K562 (cell line): ENCODE measurements at regions not wholly inside any gene's neighbourhood (a gene's known extent, or its start where the extent isn't known, plus 50 kb on each side); places are given as distances from the start of the nearest gene placed in this dataset.

ENCODE experiments used
- CCNT2 ChIP-seq: IDR thresholded peaks from 2 replicates; pipeline ENCODE4 v1.6.1; 2011; ENCODE audit warnings: borderline replicate concordance, low read depth, mild to moderate bottlenecking, moderate library complexity, mixed read lengths, low read length; ENCODE audit not compliant: insufficient read length; ENCODE audit errors: extremely low read depth
- CHCHD3 ChIP-seq: fragments of 250-450 bp; sonication (Bioruptor Pico); IDR thresholded peaks from 2 replicates; pipeline ENCODE4 v2.1.2; 2022; ENCODE audit warnings: mild to moderate bottlenecking
- ELF1 ChIP-seq: fragments of 200-800 bp; sonication (Bioruptor generic); IDR thresholded peaks from 2 replicates; pipeline ENCODE4 v1.6.1; 2016; ENCODE audit warnings: missing genetic modification characterization, missing compliant biosample characterization
- GTF2E2 ChIP-seq: fragments of 200-800 bp; sonication (Bioruptor generic); IDR thresholded peaks from 2 replicates; pipeline ENCODE4 v1.6.1; 2016; ENCODE audit warnings: missing genetic modification characterization, missing compliant biosample characterization
- KAT7 ChIP-seq: sonication (generic); formaldehyde crosslinking; IDR thresholded peaks from 2 replicates; pipeline ENCODE4 v1.8.0; 2022; ENCODE audit warnings: missing genetic modification reagents, mild to moderate bottlenecking, borderline replicate concordance
- SIRT6 ChIP-seq: IDR thresholded peaks from one replicate; pipeline ENCODE4 v1.6.1; 2012; ENCODE audit warnings: low read depth, mild to moderate bottlenecking, control low read depth, inconsistent platforms, low read length, moderate library complexity
- SMAD4 ChIP-seq: fragments of 250-450 bp; sonication (Bioruptor Pico); conservative IDR thresholded peaks from 2 replicates; pipeline ENCODE4 v1.8.0; 2021; ENCODE audit warnings: inconsistent platforms, mild to moderate bottlenecking, moderate library complexity
- STAG1 ChIP-seq: sonication (generic); formaldehyde crosslinking; IDR thresholded peaks from 2 replicates; pipeline ENCODE4 v1.5.0; 2020; ENCODE audit warnings: missing genetic modification reagents, borderline replicate concordance
- TAF1 ChIP-seq: IDR thresholded peaks from 2 replicates; pipeline ENCODE4 v1.6.1; 2011; ENCODE audit warnings: mild to moderate bottlenecking, low read length, moderate library complexity; ENCODE audit not compliant: insufficient read depth, control insufficient read depth, severe bottlenecking; ENCODE audit errors: extremely low read depth
- ZNF589 ChIP-seq: fragments of 200-800 bp; sonication (Bioruptor generic); IDR thresholded peaks from 2 replicates; pipeline ENCODE4 v1.6.1; 2016; ENCODE audit warnings: low read depth, missing genetic modification characterization, missing compliant biosample characterization
- TF ChIP-seq, protein P1 (sequence below): sonication (generic); formaldehyde crosslinking; IDR thresholded peaks from 2 replicates; pipeline ENCODE4 v1.8.0; 2022; ENCODE audit warnings: mild to moderate bottlenecking, missing genetic modification reagents
- TF ChIP-seq, protein P2 (sequence below), 3 experiments: IDR thresholded peaks in 2 of 3; conservative IDR thresholded peaks in 1 of 3; 2 replicates each; pipeline ENCODE4 v1.5.1; 2011 to 2012; ENCODE audit warnings: low read length in 3 of 3, mild to moderate bottlenecking in 3 of 3, control low read depth in 2 of 3, improper control_type of control experiment in 1 of 3, inconsistent platforms in 1 of 3, low read depth in 1 of 3, mixed read lengths in 1 of 3, moderate library complexity in 1 of 3; ENCODE audit not compliant: insufficient read depth in 2 of 3
- TF ChIP-seq, protein P3 (sequence below), 2 experiments: fragments of 450-650 bp; formaldehyde crosslinking in 1 of 2; IDR thresholded peaks; 2 replicates each; pipeline versions ENCODE4 v1.4.0 to v1.6.1; 2014 to 2020; ENCODE audit warnings: mild to moderate bottlenecking in 2 of 2, borderline replicate concordance in 1 of 2, low read depth in 1 of 2
- TF ChIP-seq, protein P4 (sequence below): sonication (generic); formaldehyde crosslinking; IDR thresholded peaks from 2 replicates; pipeline ENCODE4 v1.5.0; 2020; ENCODE audit warnings: missing genetic modification reagents

DNA sequence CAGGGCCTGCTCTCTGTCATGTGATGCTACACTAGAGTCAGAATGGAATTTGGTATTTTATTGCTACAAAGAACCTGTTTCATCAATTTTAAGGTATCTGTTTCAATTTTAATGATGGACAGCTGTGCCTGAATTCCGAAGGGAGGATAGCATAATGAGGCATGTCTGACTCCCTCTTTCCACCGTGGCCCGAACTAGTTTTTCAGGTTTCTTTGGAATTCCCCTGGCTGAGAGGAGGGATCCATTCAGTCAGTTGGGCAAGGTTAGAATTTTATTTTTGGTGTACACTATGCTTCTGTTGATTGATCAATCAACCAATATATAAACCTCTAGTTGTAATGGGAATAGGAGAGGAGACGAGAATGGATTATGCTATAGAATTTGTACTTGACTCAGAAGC is 761.8 kb downstream of the FAM133A start:
- TF ChIP-seq CCNT2, result no peak
- TF ChIP-seq, protein P1, sequence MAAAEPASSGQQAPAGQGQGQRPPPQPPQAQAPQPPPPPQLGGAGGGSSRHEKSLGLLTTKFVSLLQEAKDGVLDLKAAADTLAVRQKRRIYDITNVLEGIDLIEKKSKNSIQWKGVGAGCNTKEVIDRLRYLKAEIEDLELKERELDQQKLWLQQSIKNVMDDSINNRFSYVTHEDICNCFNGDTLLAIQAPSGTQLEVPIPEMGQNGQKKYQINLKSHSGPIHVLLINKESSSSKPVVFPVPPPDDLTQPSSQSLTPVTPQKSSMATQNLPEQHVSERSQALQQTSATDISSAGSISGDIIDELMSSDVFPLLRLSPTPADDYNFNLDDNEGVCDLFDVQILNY (CRISPR knock-in tag), result no peak
- TF ChIP-seq CHCHD3 (CRISPR knock-in tag), result no peak
- no peak for TF ChIP-seq SMAD4
- TF ChIP-seq ZNF589, result no peak
- no peak for TF ChIP-seq SIRT6
- TF ChIP-seq KAT7 (CRISPR knock-in tag), result no peak
- no peak for TF ChIP-seq ELF1 (tag)
- TF ChIP-seq, protein P2, sequence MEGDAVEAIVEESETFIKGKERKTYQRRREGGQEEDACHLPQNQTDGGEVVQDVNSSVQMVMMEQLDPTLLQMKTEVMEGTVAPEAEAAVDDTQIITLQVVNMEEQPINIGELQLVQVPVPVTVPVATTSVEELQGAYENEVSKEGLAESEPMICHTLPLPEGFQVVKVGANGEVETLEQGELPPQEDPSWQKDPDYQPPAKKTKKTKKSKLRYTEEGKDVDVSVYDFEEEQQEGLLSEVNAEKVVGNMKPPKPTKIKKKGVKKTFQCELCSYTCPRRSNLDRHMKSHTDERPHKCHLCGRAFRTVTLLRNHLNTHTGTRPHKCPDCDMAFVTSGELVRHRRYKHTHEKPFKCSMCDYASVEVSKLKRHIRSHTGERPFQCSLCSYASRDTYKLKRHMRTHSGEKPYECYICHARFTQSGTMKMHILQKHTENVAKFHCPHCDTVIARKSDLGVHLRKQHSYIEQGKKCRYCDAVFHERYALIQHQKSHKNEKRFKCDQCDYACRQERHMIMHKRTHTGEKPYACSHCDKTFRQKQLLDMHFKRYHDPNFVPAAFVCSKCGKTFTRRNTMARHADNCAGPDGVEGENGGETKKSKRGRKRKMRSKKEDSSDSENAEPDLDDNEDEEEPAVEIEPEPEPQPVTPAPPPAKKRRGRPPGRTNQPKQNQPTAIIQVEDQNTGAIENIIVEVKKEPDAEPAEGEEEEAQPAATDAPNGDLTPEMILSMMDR (IDR thresholded peaks at IDR 0.05 in 2 of 3, conservative IDR thresholded peaks at IDR 0.05 in 1 of 3; ENCODE audit: insufficient read depth in 2 of 3, low read depth in 1 of 3, low read length in 3 of 3), result no peak
- TF ChIP-seq GTF2E2 (tag), result no peak
- no peak for TF ChIP-seq STAG1 (CRISPR knock-in tag)
- TF ChIP-seq, protein P3, sequence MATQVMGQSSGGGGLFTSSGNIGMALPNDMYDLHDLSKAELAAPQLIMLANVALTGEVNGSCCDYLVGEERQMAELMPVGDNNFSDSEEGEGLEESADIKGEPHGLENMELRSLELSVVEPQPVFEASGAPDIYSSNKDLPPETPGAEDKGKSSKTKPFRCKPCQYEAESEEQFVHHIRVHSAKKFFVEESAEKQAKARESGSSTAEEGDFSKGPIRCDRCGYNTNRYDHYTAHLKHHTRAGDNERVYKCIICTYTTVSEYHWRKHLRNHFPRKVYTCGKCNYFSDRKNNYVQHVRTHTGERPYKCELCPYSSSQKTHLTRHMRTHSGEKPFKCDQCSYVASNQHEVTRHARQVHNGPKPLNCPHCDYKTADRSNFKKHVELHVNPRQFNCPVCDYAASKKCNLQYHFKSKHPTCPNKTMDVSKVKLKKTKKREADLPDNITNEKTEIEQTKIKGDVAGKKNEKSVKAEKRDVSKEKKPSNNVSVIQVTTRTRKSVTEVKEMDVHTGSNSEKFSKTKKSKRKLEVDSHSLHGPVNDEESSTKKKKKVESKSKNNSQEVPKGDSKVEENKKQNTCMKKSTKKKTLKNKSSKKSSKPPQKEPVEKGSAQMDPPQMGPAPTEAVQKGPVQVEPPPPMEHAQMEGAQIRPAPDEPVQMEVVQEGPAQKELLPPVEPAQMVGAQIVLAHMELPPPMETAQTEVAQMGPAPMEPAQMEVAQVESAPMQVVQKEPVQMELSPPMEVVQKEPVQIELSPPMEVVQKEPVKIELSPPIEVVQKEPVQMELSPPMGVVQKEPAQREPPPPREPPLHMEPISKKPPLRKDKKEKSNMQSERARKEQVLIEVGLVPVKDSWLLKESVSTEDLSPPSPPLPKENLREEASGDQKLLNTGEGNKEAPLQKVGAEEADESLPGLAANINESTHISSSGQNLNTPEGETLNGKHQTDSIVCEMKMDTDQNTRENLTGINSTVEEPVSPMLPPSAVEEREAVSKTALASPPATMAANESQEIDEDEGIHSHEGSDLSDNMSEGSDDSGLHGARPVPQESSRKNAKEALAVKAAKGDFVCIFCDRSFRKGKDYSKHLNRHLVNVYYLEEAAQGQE (IDR thresholded peaks at IDR 0.05; ENCODE audit: borderline replicate concordance), result no peak
- TF ChIP-seq, protein P3 (CRISPR knock-in tag; IDR thresholded peaks at IDR 0.05; ENCODE audit: low read depth), result no peak
- TF ChIP-seq, protein P4, sequence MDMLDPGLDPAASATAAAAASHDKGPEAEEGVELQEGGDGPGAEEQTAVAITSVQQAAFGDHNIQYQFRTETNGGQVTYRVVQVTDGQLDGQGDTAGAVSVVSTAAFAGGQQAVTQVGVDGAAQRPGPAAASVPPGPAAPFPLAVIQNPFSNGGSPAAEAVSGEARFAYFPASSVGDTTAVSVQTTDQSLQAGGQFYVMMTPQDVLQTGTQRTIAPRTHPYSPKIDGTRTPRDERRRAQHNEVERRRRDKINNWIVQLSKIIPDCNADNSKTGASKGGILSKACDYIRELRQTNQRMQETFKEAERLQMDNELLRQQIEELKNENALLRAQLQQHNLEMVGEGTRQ (CRISPR knock-in tag), result no peak
- no peak for TF ChIP-seq TAF1
